Activated naive CD8-positive, alpha-beta T cell treated with anti-CD3 and anti-CD28 coated beads, Interleukin-2, amount 10 ng/mL, durations not matched to agents 7 days and 5 days (primary cell): ENCODE measurements at regions not wholly inside any gene's neighbourhood (a gene's known extent, or its start where the extent isn't known, plus 50 kb on each side); places are given as distances from the start of the nearest gene placed in this dataset.

ENCODE experiments used
- ATAC-seq: fragments of 150-1000 bp; cut with Tn5 transposase; one replicate; pipeline ENCODE4 v1.10.0; 2021; ENCODE audit warnings: low read depth, moderate library complexity
- POLR2A ChIA-PET: fragments of 350-600 bp; sonication (Branson Sonifier 250); formaldehyde crosslinking; loops from one replicate; lab custom pipeline; 2021; ENCODE audit warnings: antibody characterized with exemption; lab: Charles Lee
- DNase-seq: peaks from one replicate; pipeline ENCODE4 v3.0.0; 2021
- H3K27ac Mint-ChIP-seq: one replicate; pipeline ENCODE4 v1.8.0; 2022; ENCODE audit warnings: mild to moderate bottlenecking, mixed read lengths
- H3K27me3 Mint-ChIP-seq: one replicate; pipeline ENCODE4 v1.8.0; 2022; ENCODE audit warnings: mild to moderate bottlenecking, moderate library complexity, mixed read lengths
- H3K36me3 Mint-ChIP-seq: one replicate; pipeline ENCODE4 v1.8.0; 2021; ENCODE audit warnings: mild to moderate bottlenecking, mixed read lengths
- H3K4me1 Mint-ChIP-seq: one replicate; pipeline ENCODE4 v1.8.0; 2021; ENCODE audit warnings: mixed read lengths
- H3K4me3 Mint-ChIP-seq: one replicate; pipeline ENCODE4 v1.8.0; 2022; ENCODE audit warnings: mild to moderate bottlenecking, moderate library complexity, mixed read lengths
- H3K9me3 Mint-ChIP-seq: one replicate; pipeline ENCODE4 v1.8.0; 2021; ENCODE audit warnings: mixed read lengths

DNA sequence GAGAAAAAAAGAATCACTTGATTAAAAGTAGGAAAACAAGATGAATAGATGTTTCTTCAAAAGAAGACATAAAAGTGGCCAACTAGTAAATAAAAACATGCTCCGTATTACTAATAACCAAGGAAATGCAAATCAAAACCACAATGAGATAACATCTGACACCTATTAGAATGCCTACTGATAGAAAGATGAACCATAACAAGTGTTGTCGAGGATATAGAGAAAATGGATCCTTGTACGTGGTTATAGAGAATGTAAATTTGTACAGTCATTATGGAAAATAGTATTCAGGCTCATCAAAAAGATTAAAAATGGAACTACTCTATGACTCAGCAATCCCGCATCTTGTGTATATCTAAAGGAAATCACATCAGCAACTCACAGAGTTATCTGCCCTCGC, 415.8 kb upstream of the SLITRK5 start:
- Mint-ChIP-seq H3K27ac (no peak overlapping the region), H3K9me3 (no peaks in the 10 kb centered on the region), H3K27me3 (no peaks in the 10 kb centered on the region), H3K36me3 (no peaks in the 10 kb centered on the region), H3K4me3 (no peak overlapping the region), H3K4me1 (no peaks in the 10 kb centered on the region)
- POLR2A ChIA-PET: no interaction called here
- DNase-seq: no peak
- ATAC-seq: no peak

DNA sequence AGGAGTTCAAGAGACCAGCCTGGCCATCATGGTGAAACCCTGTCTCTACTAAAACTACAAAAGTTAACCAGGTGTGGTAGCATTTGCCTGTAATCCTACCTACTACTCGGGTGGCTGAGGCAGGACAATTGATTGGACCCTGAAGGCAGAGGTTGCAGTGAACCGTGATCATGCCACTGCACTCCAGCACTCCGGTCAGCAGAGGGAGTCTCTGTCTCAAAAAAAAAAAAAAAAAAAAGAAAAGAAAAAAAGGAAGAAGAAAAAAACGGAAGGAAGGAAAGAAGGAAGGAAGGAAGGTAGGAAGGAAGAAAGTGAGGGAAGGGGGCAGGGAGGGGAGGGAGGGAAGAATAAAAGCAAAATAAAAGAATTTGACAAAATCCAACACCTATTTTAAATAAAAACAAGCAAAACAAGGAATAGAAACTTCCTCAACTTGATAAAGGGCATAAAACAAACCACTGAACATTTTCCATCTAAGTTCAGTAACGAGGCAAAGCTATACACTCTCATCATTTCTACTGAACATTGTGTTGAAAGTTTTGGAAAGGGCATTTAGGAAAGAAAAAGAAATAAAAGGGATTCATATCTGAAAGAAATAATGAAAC, 411.6 kb upstream of the SLITRK5 start:
- Mint-ChIP-seq H3K4me1 (no peaks in the 10 kb centered on the region), H3K27ac (no peak overlapping the region), H3K4me3 (no peak overlapping the region), H3K36me3 (no peaks in the 10 kb centered on the region), H3K27me3 (no peaks in the 10 kb centered on the region), H3K9me3 (no peaks in the 10 kb centered on the region)
- POLR2A ChIA-PET: no interaction called here
- ATAC-seq: no peak
- DNase-seq: no peak

DNA sequence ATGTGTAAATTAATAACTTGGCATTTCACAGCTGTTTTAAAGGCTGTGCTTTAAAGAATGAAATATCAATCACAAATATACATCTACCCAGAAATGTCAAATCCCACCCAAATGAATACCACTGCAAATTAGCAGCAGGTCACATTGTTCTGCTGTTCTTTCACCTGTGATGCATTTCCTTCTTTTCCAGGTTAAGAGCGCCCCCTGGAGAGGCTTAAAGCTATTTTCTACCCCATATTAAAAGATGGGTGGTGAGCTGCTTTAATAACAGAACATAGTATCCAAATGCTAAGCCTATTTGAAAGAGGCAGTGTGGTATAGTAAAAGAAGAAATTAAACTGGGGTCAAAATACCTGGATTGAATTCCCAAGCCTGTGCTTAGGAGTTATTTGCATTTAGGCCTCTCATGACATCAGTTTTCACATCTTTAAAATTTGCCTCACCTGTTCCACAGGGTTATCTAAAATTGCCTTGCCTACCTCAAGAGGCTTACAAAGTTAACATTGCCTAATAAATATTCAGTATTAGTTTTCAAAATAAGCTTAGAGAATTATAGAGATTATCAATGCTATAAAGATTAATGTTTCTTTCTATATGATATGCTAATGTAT, 396.9 kb upstream of the SLITRK5 start:
- DNase-seq (no peak), ATAC-seq (no peak)
- Mint-ChIP-seq H3K27me3 (no peaks in the 10 kb centered on the region), H3K9me3 (no peaks in the 10 kb centered on the region), H3K4me1 (no peaks in the 10 kb centered on the region), H3K4me3 (no peak overlapping the region), H3K36me3 (no peaks in the 10 kb centered on the region), H3K27ac (no peak overlapping the region)
- POLR2A ChIA-PET: no interaction called here

DNA sequence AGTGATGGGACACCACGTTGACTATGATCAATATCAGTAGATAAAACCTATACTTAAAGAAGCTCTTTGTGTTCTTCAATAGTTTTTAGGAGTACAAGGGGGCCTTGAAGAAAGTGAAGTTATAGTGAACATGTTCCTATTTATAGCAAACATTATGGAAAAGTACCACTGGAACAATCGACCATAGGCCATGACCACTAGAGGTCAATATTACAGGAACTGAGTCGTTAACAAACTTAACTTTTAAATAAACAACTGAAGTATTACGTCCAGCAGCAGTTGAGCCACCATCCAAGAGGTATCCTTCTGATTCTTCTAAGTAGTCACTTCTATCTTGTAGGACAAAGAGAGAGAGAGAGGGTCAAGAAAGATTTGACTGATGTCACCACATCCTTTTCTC, 391.0 kb upstream of the SLITRK5 start:
- ATAC-seq: no peak
- no peaks in the 10 kb centered on the region for H3K9me3 Mint-ChIP-seq
- DNase-seq: no peak
- H3K36me3 Mint-ChIP-seq: no peaks in the 10 kb centered on the region
- H3K4me3 Mint-ChIP-seq: no peak overlapping the region
- no peaks in the 10 kb centered on the region for H3K4me1 Mint-ChIP-seq
- POLR2A ChIA-PET: no interaction called here
- no peak overlapping the region for H3K27ac Mint-ChIP-seq
- no peaks in the 10 kb centered on the region for H3K27me3 Mint-ChIP-seq

DNA sequence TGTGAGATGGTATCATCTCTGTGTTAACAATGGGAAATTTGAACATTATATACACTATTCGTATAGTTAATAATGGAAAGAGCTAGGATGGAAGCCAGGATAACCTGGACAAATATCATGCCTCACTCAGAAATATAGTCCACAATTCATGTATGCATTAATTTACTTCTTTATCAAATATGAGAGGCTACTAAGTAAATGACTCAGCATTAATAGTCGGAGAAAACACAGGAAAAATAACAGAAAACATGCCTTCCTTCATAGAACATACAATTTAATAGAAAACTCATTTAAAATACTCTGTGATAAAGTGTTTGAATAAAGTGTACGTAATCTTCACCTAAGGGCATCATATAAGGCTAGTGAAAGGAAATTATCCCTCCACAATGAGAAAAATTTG, 383.4 kb upstream of the SLITRK5 start:
- ATAC-seq (no peak), DNase-seq (no peak)
- Mint-ChIP-seq H3K27me3 (no peaks in the 10 kb centered on the region), H3K27ac (no peak overlapping the region), H3K36me3 (no peaks in the 10 kb centered on the region), H3K4me1 (no peaks in the 10 kb centered on the region), H3K9me3 (peaks cover 4% of the 10 kb centered on the region), H3K4me3 (no peak overlapping the region)
- POLR2A ChIA-PET: no interaction called here

DNA sequence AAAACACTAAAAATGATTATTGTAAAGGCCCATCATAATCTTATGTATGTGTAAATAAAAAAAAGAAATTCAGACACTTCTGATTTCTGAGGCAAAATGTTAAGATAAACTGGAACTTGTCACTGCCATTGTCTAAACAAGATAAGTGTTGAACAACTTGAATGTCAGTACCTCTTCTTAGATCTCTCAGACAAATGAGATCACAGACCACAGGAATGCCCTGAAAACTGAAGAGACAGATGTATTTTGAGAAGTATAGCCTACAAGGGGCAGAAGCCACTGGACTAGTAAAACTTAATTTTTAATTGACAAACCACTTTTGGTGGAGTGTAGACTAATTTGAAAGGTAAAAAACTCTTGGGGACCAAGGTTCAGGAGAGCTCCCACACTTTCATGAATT, 375.5 kb upstream of the SLITRK5 start:
- DNase-seq (no peak), ATAC-seq (no peak)
- H3K27ac Mint-ChIP-seq: no peak overlapping the region
- H3K4me1 Mint-ChIP-seq: no peaks in the 10 kb centered on the region
- no peak overlapping the region for H3K4me3 Mint-ChIP-seq
- POLR2A ChIA-PET: no interaction called here
- no peaks in the 10 kb centered on the region for H3K27me3 Mint-ChIP-seq
- H3K36me3 Mint-ChIP-seq: no peaks in the 10 kb centered on the region
- peaks cover 8% of the 10 kb centered on the region for H3K9me3 Mint-ChIP-seq

DNA sequence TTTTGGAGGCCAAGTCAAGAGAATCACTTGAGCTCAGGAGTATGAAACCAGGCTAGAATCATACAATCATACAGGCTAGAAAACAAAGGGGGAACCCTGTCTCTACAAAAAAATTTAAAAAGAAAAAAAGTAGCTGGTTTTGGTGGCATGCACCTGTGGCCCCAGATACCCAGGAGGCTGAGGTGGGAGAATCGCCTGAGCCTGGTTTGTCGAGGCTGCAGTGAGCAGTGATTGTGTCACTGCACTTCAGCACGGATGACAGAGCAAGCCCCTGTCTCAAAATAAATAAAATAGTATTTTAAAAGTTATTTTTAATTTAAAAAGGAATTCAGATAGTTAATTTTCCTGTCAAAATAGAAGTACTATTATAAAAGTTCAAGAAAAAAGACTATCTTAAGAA, 369.1 kb upstream of the SLITRK5 start:
- no peak overlapping the region for H3K4me3 Mint-ChIP-seq

DNA sequence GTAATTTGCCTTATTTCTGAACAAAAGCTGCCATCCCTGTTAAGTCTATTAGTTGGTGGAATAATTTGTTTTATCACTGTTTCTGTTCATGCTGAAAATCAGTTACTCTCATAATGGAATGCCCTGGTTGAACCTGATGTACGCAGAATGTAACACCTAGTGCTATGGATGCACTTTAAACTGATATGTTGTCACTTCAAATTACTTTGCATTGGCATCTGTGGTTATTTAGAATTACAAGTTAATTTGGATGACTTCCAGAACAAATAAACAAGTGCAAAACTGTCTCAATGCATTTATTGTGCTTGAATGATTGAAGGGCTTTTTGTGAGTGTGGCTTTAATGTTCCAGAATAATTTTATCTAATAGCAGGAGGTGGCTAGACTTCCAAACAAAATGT, 368.2 kb upstream of the SLITRK5 start:
- POLR2A ChIA-PET: no interaction called here
- H3K9me3 Mint-ChIP-seq: peaks cover 4% of the 10 kb centered on the region
- H3K4me1 Mint-ChIP-seq: no peaks in the 10 kb centered on the region
- H3K27ac Mint-ChIP-seq: no peak overlapping the region
- H3K36me3 Mint-ChIP-seq: no peaks in the 10 kb centered on the region
- H3K27me3 Mint-ChIP-seq: no peaks in the 10 kb centered on the region
- H3K4me3 Mint-ChIP-seq: no peak overlapping the region
- DNase-seq (no peak), ATAC-seq (no peak)

More for the DNA sequence above, 369.1 kb upstream of the SLITRK5 start:
- Mint-ChIP-seq H3K27me3 (no peaks in the 10 kb centered on the region), H3K27ac (no peak overlapping the region), H3K4me1 (no peaks in the 10 kb centered on the region), H3K36me3 (no peaks in the 10 kb centered on the region), H3K9me3 (peaks cover 4% of the 10 kb centered on the region)
- DNase-seq: no peak
- POLR2A ChIA-PET: no interaction called here
- ATAC-seq: no peak

DNA sequence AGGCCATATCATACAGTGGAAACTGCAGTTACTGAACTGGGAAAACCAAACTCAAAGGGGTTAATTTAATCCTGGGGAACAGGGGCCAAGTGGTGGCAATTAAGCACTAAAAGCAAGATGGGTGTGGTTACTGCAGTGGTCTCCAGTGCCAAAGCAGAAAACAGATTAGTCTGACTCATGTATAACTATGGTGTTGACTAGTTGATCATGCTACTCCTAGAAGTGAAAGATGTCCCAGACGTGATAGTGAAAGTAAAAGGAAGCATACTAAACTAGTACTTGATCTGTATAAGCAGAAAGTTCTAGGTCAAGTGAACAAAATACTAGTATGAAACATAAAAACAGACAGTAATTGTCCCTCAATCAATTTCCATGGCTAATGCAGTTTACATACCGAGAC, 360.0 kb upstream of the SLITRK5 start:
- POLR2A ChIA-PET: no interaction called here
- Mint-ChIP-seq H3K9me3 (peaks cover 2% of the 10 kb centered on the region), H3K4me1 (no peaks in the 10 kb centered on the region), H3K36me3 (no peaks in the 10 kb centered on the region), H3K27ac (no peak overlapping the region), H3K4me3 (no peak overlapping the region), H3K27me3 (no peaks in the 10 kb centered on the region)
- DNase-seq: no peak
- no peak for ATAC-seq

DNA sequence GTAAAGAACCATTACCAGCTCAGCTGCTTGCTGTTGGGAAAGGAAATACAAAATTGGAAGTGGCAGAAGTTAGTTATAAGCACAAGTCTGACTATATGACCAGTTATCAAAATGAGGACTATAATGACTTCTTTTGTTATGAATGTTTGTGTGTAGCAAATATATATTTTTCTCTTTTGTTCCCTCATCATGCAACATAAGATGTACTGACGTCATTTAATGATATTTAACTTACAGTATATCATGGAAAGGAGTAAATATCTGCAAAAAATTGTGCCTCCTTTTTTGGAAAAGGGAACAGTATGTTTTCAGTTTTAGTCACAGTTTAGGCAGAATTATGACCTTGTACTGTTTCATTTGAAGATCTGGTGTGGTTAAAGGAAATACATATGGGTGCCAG, 356.3 kb upstream of the SLITRK5 start:
- Mint-ChIP-seq H3K9me3 (no peaks in the 10 kb centered on the region), H3K4me3 (no peak overlapping the region), H3K27ac (no peak overlapping the region), H3K27me3 (no peaks in the 10 kb centered on the region), H3K4me1 (no peaks in the 10 kb centered on the region), H3K36me3 (no peaks in the 10 kb centered on the region)
- POLR2A ChIA-PET: no interaction called here
- DNase-seq (no peak), ATAC-seq (no peak)

DNA sequence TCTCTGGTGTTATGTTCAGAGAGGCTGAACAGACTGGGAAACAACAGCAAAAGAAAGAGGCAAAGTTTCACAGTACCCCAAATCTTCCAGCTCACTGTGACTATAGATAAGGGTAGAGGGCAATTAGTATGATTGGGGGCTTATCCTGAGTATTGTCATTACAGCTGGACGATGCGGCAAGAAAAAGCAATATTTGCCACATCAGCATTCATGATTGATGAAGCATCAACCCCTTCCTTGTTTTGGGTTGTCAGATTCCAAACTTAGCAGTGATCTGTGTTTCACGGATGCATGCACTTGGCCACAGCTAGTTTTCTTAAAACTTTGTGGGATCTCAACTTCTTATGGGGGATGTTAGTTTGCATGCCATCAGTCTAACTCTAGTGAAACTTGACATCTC, 348.8 kb upstream of the SLITRK5 start:
- Mint-ChIP-seq H3K4me1 (no peaks in the 10 kb centered on the region), H3K4me3 (no peak overlapping the region), H3K27me3 (no peaks in the 10 kb centered on the region), H3K27ac (no peak overlapping the region), H3K36me3 (no peaks in the 10 kb centered on the region), H3K9me3 (no peaks in the 10 kb centered on the region)
- no peak for ATAC-seq
- DNase-seq: no peak
- POLR2A ChIA-PET: no interaction called here

DNA sequence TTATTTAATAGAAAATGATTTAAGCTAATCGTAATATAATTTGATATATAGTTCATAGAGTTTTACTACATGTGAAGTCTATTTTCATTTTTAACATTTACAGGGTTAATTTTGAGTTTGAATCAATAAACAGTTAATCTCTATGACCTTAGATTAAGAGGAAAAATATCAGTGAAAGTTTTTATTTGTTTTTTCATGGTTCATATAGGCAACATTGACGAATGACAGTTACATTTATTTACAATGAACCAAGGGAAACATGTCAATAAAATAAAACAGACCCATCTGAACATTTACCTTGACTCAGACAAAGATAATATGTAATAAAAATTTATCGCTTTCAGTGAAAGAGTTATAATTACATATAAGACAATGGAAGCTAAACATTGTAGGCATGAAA, 346.6 kb upstream of the SLITRK5 start:
- POLR2A ChIA-PET: no interaction called here
- ATAC-seq (no peak), DNase-seq (no peak)
- no peaks in the 10 kb centered on the region for H3K9me3 Mint-ChIP-seq
- H3K36me3 Mint-ChIP-seq: no peaks in the 10 kb centered on the region
- H3K27ac Mint-ChIP-seq: no peak overlapping the region
- H3K4me3 Mint-ChIP-seq: no peak overlapping the region
- no peaks in the 10 kb centered on the region for H3K27me3 Mint-ChIP-seq
- no peaks in the 10 kb centered on the region for H3K4me1 Mint-ChIP-seq

DNA sequence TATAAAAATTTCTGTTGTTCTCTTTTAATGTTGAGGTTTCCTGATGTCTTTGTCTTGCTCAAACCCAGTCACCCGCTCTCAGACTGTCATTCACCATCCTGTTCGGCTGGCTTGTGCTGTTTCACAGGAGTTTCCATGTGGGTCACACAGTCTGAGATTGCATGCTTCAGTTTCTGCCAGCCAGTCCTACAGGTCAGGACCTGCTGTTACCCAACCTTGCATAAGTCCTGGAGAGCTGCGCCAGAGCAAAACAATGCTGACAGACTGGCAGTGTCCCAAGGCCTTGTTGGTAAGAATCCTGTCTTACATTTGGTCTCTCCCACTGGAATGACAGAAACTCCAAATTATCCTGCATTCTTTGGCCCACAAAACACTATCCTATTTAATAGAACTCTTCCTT, 340.0 kb upstream of the SLITRK5 start:
- Mint-ChIP-seq H3K4me3 (no peak overlapping the region), H3K4me1 (no peaks in the 10 kb centered on the region), H3K9me3 (no peaks in the 10 kb centered on the region), H3K27ac (no peak overlapping the region), H3K27me3 (no peaks in the 10 kb centered on the region), H3K36me3 (no peaks in the 10 kb centered on the region)
- ATAC-seq (no peak), DNase-seq (no peak)
- POLR2A ChIA-PET: no interaction called here

DNA sequence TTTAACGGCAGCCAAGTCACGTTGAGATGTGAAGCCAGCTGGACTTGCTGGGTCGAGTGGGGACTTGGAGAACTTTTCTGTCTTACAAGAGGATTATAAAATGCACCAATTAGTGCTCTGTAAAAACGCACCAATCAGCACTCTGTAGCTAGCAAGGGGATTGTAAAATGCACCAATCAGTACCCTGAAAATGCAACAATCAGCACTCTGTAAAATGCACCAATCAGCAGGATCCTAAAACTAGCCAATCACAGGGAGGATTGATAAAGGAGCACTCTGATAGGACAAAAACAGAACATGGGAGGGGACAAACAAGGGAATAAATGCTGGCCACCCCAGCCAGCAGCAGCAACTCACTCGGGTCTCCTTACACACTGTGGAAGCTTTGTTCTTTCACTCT, 337.6 kb upstream of the SLITRK5 start:
- no peak overlapping the region for H3K27ac Mint-ChIP-seq
- POLR2A ChIA-PET: no interaction called here

DNA sequence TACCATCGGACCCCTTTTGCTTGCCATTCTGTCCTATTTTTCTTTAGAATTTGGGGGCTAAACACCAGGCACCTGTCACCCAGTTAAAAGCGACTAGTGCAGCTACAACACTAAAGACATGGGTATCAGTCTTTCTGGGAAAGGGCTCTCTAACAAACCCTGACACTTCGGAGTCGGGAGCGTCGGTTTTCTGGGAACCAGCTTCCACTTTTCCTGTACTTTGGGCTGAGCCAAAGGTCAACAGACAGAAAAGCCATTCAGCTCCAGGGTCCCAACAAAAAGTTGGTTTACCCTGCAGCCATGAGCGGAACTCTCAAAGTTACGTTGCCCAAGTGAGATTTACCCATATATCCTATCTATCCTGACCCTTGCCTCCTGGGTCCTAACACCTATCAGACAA, 337.0 kb upstream of the SLITRK5 start:
- no peaks in the 10 kb centered on the region for H3K9me3 Mint-ChIP-seq
- ATAC-seq (no peak), DNase-seq (no peak)
- no peaks in the 10 kb centered on the region for H3K4me1 Mint-ChIP-seq
- POLR2A ChIA-PET: no interaction called here
- H3K27me3 Mint-ChIP-seq: no peaks in the 10 kb centered on the region
- no peaks in the 10 kb centered on the region for H3K36me3 Mint-ChIP-seq
- no peak overlapping the region for H3K27ac Mint-ChIP-seq
- no peak overlapping the region for H3K4me3 Mint-ChIP-seq

More for the DNA sequence above, 337.6 kb upstream of the SLITRK5 start:
- DNase-seq (no peak), ATAC-seq (no peak)
- Mint-ChIP-seq H3K27me3 (no peaks in the 10 kb centered on the region), H3K4me1 (no peaks in the 10 kb centered on the region), H3K9me3 (no peaks in the 10 kb centered on the region), H3K4me3 (no peak overlapping the region), H3K36me3 (no peaks in the 10 kb centered on the region)
